ENCODE measurements at regions not wholly inside any gene's neighbourhood (a gene's known extent, or its start where the extent isn't known, plus 50 kb on each side); places are given as distances from the start of the nearest gene placed in this dataset.
"Not testable (repeated sequence)": the region's sequence is repeated elsewhere in the genome, so short reads cannot be mapped to it uniquely, and the experiment has no call there.

GRCh38 chr11:100602716-100603115 is 84.4 kb upstream of the ARHGAP42 start:
- TF ChIP-seq CTCF (IDR thresholded peaks at IDR 0.05), result no peak
- TF ChIP-seq POLR2AphosphoS5 (IDR thresholded peaks at IDR 0.05; ENCODE audit: insufficient read depth in 1 of 2, low read depth in 1 of 2), result no peak
- TF ChIP-seq POLR2A (IDR thresholded peaks at IDR 0.05), result no peak
- Histone ChIP-seq H3K27me3 (no peaks in the 10 kb centered on the region), H3K36me3 (no peaks in the 10 kb centered on the region), H3K9me3 (no peaks in the 10 kb centered on the region), H3K4me3 (no peak overlapping the region), H3K27ac (no peak overlapping the region), H3K4me1 (no peaks in the 10 kb centered on the region)
- DNase-seq (ENCODE audit: extremely low spot score in 2 of 2), result no peak
- intact Hi-C loops (cut with DNase I), result no loop called here

- H3K9me3 ChIP-seq; H3K4me3 ChIP-seq; H3K27ac ChIP-seq; intact Hi-C loops (cut with DNase I); H3K27me3 ChIP-seq; H3K36me3 ChIP-seq; DNase-seq (ENCODE audit: extremely low spot score in 2 of 2); H3K4me1 ChIP-seq: not testable (repeated sequence)
Observed at GRCh38 chr11:100607761-100608160, 79.3 kb upstream of the ARHGAP42 start.

GRCh38 chr11:100612766-100613165 is 74.3 kb upstream of the ARHGAP42 start:
- no peaks in the 10 kb centered on the region for H3K4me1 ChIP-seq

GRCh38 chr11:100618914-100619313 is 68.2 kb upstream of the ARHGAP42 start:
- TF ChIP-seq POLR2A (IDR thresholded peaks at IDR 0.05) (no peak), CTCF (IDR thresholded peaks at IDR 0.05) (no peak), POLR2AphosphoS5 (IDR thresholded peaks at IDR 0.05; ENCODE audit: insufficient read depth in 1 of 2, low read depth in 1 of 2) (no peak)
- H3K36me3 ChIP-seq, result no peaks in the 10 kb centered on the region
- peaks cover 6% of the 10 kb centered on the region for H3K9me3 ChIP-seq
- no peak overlapping the region for H3K4me3 ChIP-seq
- H3K27ac ChIP-seq, result no peak overlapping the region
- intact Hi-C loops (cut with DNase I), result no loop called here
- no peak for DNase-seq (ENCODE audit: extremely low spot score in 2 of 2)
- no peaks in the 10 kb centered on the region for H3K4me1 ChIP-seq
- no peaks in the 10 kb centered on the region for H3K27me3 ChIP-seq

More at GRCh38 chr11:100612766-100613165, 74.3 kb upstream of the ARHGAP42 start:
- intact Hi-C loops (cut with DNase I), result no loop called here
- H3K27ac ChIP-seq, result no peak overlapping the region
- H3K27me3 ChIP-seq, result no peaks in the 10 kb centered on the region
- H3K36me3 ChIP-seq, result no peaks in the 10 kb centered on the region
- DNase-seq (ENCODE audit: extremely low spot score in 2 of 2), result no peak
- H3K9me3 ChIP-seq, result no peaks in the 10 kb centered on the region
- TF ChIP-seq CTCF (IDR thresholded peaks at IDR 0.05), result no peak
- no peak for TF ChIP-seq POLR2A (IDR thresholded peaks at IDR 0.05)
- TF ChIP-seq POLR2AphosphoS5 (IDR thresholded peaks at IDR 0.05; ENCODE audit: insufficient read depth in 1 of 2, low read depth in 1 of 2), result no peak
- H3K4me3 ChIP-seq, result no peak overlapping the region

GRCh38 chr11:100619484-100619883 is 67.6 kb upstream of the ARHGAP42 start:
- no peak for DNase-seq (ENCODE audit: extremely low spot score in 2 of 2)
- Histone ChIP-seq H3K9me3 (peaks cover 6% of the 10 kb centered on the region), H3K4me3 (no peak overlapping the region), H3K36me3 (no peaks in the 10 kb centered on the region), H3K27me3 (no peaks in the 10 kb centered on the region), H3K4me1 (no peaks in the 10 kb centered on the region), H3K27ac (no peak overlapping the region)
- intact Hi-C loops (cut with DNase I), result no loop called here
- TF ChIP-seq POLR2A (IDR thresholded peaks at IDR 0.05) (no peak), POLR2AphosphoS5 (IDR thresholded peaks at IDR 0.05; ENCODE audit: insufficient read depth in 1 of 2, low read depth in 1 of 2) (no peak)

- no peak for DNase-seq (ENCODE audit: extremely low spot score in 2 of 2)
- peaks cover 6% of the 10 kb centered on the region for H3K9me3 ChIP-seq
- no peaks in the 10 kb centered on the region for H3K27me3 ChIP-seq
- H3K4me1 ChIP-seq, result no peaks in the 10 kb centered on the region
- TF ChIP-seq CTCF (IDR thresholded peaks at IDR 0.05) (no peak), POLR2AphosphoS5 (IDR thresholded peaks at IDR 0.05; ENCODE audit: insufficient read depth in 1 of 2, low read depth in 1 of 2) (no peak), POLR2A (IDR thresholded peaks at IDR 0.05) (no peak)
- no peak overlapping the region for H3K27ac ChIP-seq
- H3K36me3 ChIP-seq, result no peaks in the 10 kb centered on the region
- H3K4me3 ChIP-seq, result no peak overlapping the region
- intact Hi-C loops (cut with DNase I), result no loop called here
Observed at GRCh38 chr11:100622404-100622803, 64.7 kb upstream of the ARHGAP42 start.

Measured in vagina (tissue), 2 donors.